ENCODE measurements at regions not wholly inside any gene's neighbourhood (a gene's known extent, or its start where the extent isn't known, plus 50 kb on each side); places are given as distances from the start of the nearest gene placed in this dataset.

- no peak for TF ChIP-seq CTCF (conservative IDR thresholded peaks at IDR 0.05; ENCODE audit: low read length)
- no peak for TF ChIP-seq EZH2phosphoT487 (IDR thresholded peaks at IDR 0.05; ENCODE audit: borderline replicate concordance)
Measured at GRCh38 chr2:139600166-139600565, 820.0 kb upstream of the NXPH2 start.
